Right lung (tissue), 2 donors: ENCODE measurements at regions not wholly inside any gene's neighbourhood (a gene's known extent, or its start where the extent isn't known, plus 50 kb on each side); places are given as distances from the start of the nearest gene placed in this dataset.
"Not testable (repeated sequence)": the region's sequence is repeated elsewhere in the genome, so short reads cannot be mapped to it uniquely, and the experiment has no call there.

ENCODE experiments used
- DNase-seq, 2 donors: peaks; one replicate each; pipeline ENCODE4 v3.0.0-alpha.2; 2013

- no peak for DNase-seq
Measured at GRCh38 chr16:7278636-7279035, 54.0 kb upstream of the RBFOX1 start.

DNA sequence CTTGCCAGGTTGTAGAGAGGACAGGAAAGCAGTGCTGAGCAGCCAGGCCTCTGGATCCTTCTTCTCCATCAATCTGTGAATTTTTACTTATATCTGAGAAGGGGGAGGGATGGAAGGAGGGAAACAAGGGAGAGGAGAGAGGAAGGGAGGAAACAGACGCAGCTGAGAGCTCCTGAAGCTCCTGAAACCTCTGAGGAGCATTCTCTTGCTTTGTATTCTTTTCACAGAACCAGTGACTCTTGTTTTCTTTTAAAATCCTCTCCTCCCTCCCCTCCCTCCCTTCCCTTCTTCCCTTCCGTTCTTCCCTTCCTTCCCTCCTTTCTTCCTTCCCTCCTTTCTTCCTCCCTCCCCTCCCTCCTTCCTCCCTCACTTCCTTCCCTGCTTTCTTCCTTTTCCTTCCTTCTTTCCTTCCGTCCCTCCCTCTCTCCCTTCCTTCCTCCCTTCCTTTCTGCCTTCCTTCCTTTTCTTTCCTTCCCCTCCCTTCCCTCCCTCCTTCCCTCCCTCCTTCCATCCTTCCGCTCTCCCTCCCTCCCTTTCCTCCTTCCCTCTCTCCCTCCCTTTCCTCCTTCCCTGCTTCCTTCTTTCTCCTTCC lies 60.0 kb upstream of the RBFOX1 start:
- no peak for DNase-seq

GRCh38 chr16:7271486-7271885 lies 61.2 kb upstream of the RBFOX1 start:
- no peak for DNase-seq

DNA sequence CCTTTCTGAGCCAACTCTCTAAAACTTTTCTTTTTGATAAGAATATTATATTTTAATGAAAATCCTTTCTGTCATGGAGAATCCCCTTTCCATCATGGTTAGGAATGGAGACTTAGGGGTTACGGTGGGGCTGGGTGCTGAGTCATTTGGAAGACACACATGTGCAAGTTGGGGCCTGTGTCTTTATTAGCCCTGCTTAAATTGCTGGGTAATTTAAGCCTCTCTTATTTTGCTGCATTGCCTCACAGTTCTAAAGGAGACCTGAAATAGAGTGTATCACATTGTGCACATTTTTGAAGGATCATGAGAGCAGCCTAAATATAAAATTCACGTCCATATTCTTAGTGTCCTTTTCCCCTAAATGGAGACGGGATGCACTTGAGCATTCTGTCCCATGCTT lies 61.8 kb upstream of the RBFOX1 start:
- no peak for DNase-seq

GRCh38 chr16:7270006-7270405 lies 62.6 kb upstream of the RBFOX1 start:
- no peak for DNase-seq

GRCh38 chr16:7268182-7268581 lies 64.5 kb upstream of the RBFOX1 start:
- DNase-seq, result peak in 1 of 2 donors; percentile 11

GRCh38 chr16:7257016-7257415 lies 75.6 kb upstream of the RBFOX1 start:
- no peak for DNase-seq

DNA sequence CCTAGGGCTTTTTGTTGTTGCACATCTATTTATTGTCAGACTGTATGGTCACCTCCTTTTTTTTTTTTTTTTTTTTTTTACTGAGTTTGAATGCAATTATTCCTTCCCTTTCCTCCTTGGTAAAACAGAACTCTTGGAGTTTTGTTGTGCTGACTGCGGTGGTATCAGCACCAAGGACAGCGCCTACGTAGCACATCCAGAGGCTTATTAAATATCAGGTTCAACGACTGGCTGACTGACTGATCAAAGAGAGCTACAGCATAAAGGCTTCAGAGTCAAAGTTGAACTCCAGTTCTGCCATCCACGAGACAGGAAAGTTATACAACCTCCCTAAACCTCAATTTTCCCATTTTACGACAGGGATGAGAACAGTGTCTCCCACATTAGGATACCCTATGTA lies 86.1 kb upstream of the RBFOX1 start:
- peak; percentile 12 to 13 for DNase-seq

GRCh38 chr16:7239547-7239946 lies 93.1 kb upstream of the RBFOX1 start:
- DNase-seq, result no peak

GRCh38 chr16:7236824-7237410 lies 95.7 kb upstream of the RBFOX1 start:
- no peak for DNase-seq

GRCh38 chr16:7233975-7234374 lies 98.7 kb upstream of the RBFOX1 start:
- no peak for DNase-seq

DNA sequence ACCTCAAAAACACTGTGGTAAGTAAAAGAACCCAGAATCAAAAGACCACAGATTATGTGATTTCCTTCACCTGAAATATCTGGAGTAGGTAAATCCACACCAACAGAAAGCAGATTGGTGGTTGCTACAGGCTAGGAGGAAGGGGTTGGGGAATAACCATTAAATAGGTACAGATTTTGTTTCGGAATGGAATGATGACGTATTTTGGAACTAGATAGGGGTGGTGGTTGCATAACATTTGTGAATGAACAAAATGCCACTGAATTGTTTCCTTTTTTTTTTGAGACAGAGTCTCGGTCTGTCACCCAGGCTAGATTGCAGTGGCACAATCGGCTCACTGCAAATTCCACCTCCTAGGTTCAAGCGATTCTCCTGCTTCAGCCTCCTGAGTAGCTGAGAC lies 100.9 kb upstream of the RBFOX1 start:
- DNase-seq, result no peak

GRCh38 chr16:7229433-7230218 lies 103.0 kb upstream of the RBFOX1 start:
- not testable (repeated sequence) for DNase-seq

DNA sequence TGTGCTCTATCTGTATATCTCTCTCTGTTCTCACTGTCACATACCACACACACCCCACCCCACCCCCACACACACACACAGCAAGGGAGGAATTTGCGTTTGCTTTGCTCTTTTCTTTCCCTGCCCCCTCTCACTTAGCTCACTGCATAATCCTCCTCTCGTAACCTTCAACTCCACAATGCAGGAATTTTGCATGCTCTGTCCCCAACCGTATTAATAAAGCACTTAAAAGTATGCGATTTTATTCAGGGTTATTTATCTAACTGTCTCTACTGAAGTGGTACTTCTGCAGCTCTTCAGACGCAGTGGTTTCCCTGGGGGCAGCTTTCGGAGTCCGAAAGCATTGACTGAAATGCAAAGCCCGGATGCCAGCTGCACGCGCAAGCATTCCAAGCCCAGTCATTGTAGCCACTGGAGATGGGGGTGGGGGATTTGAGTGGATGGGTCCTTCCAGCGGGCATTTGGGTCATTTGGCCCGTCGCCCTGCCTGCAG lies 105.4 kb upstream of the RBFOX1 start:
- peak in 1 of 2 donors; percentile 12 for DNase-seq

DNA sequence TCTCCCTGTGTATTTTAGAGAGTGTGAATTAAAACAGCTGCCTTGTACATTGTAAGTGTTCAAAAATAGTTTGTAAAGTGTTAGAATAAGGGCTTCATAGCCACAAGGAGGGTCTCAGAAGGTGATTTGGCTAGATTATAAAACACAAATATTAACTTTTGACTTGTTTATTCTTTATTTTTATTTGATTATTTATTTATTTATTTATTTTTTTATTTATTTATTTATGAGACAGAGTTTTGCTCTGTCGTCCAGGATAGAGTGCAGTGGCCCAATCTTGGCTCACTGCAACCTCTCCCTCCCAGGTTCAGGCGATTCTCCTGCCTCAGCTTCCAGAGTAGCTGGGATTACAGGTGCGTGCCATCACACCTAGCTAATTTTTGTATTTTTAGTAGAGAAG lies 111.5 kb upstream of the RBFOX1 start:
- DNase-seq, result no peak

DNA sequence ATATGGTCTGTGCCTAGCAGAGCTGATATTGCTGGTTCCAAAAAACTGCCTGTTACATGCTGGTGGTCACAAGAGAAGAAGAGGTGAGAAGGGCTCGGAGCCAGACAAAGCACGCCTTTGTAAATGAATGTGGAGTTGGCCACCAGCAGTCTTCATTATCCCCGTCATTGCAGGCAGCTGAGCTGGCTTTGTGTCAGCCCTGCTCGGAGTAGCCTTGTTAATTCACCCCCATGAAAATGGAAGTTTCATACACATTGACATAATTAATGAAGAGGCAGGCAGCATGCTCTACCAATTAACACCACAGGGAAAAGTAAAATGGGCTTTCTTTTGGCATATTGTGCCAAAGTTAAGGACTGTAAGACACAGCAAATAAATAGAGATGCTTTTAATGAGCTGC lies 113.7 kb upstream of the RBFOX1 start:
- no peak for DNase-seq

DNA sequence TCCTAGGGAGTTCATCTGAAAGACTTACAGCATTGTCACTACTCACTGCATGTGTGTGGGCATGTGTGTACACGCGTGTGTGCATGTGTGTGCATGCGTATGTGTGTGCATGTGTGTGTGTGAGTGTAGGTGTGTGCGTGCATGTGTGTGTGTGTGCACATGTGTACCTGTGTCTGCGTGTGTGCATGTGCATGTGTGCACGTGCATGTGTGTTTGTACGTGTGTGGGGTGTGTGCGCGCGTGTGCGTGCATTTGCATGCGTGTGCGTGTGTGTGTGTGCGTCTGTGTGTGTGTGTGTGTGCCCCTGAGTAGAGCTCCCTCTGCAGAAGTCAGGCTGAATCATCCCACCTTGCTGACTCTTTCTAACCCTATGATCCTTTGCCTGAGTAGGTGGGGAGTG lies 114.8 kb upstream of the RBFOX1 start:
- DNase-seq, result no peak

- DNase-seq, result no peak
Measured at GRCh38 chr16:7216719-7217118, 115.9 kb upstream of the RBFOX1 start.

DNA sequence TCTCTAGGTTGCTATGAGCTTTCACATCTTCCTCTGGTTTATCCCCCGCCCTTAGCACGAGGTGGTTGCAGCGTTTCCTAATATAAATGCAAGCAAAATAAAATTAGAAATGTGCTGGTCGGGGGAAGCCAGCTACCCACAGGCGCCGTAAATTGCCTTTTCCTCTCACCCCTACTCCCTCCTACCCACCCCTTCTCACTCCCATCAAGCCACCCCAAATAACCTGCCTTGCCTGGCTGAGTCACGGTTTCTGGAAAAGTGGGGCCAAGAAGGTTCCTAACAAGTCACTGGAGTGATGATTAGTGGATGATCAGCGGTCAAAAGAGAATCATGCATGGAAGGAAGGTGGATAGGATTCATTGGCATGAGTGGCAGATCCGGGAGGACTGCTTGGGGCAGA lies 120.9 kb upstream of the RBFOX1 start:
- no peak for DNase-seq

GRCh38 chr16:7209598-7209997 lies 123.0 kb upstream of the RBFOX1 start:
- no peak for DNase-seq

GRCh38 chr16:7206469-7206868 lies 126.2 kb upstream of the RBFOX1 start:
- no peak for DNase-seq

DNA sequence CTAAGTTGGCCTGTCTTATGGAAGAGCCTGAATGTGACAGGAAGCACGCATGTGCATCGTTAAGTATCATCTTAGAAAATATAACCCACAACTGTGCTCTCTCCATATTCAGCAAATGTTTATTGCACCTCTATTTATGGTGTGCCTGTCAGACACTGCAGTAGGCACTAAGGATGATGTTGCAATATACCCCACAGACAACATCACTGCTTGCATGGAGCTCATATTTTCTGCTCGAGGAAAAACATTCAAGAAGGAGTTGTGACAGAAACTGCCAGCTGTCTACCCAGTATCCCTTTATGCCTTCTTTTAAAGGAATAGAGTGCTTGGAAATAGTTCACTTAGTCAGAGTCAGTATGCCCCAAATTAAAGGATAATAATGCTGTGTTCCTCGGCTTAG lies 132.3 kb upstream of the RBFOX1 start:
- DNase-seq, result no peak

DNA sequence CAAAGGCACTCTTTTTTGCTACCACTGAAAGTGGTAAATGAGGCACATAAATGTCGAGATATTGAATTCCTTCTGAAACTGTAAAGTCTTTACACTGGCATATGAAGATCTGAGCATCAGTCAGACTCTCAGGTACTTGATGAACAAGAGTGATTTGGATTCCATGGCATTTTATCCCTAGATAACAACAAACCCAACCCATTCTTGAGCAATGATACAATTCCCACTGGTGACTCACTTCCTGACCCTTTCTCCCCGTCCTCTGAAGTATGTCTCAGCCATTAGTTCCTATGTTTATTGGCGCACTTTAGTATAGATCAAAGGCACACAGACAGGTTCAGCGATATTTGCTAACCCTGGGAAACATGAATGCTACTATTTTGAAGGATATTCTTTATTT lies 147.0 kb upstream of the RBFOX1 start:
- DNase-seq, result no peak
